HG03342 (cell line): ENCODE measurements at regions not wholly inside any gene's neighbourhood (a gene's known extent, or its start where the extent isn't known, plus 50 kb on each side); places are given as distances from the start of the nearest gene placed in this dataset.

Experiments used
- ATAC-seq: cut with Tn5 transposase; IDR thresholded peaks from one replicate; pipeline ENCODE4 v1.9.1; 2021; ENCODE audit warnings: mild to moderate bottlenecking, moderate library complexity; ENCODE audit not compliant: unreplicated experiment

DNA sequence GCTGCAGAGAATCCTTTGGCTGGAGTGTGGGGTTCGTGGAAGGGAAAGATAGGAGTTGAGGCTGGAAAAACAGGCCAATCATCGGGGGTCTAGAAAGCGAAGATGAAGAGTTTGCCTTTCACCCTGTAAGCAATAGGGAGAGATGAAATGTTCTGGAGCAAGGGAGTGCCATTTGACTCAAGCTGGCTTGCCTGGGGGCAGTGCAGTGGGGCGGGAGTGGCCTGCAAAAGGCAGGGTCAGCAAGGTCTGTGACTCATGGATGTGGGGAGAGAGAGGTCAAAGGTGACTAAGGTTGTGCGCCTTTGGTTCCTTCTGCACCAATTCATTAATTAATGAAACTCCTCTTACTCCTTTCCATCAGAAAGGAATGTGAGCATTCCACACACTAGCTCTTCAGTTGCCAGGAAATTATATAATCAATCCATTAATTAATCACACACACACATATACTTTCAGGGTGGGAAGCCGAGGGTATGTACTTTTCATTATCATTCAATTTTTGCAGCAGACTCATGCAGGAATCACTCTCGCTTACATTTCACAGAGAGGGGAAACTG lies 227.6 kb downstream of the MYCN start:
- ATAC-seq = no peak

DNA sequence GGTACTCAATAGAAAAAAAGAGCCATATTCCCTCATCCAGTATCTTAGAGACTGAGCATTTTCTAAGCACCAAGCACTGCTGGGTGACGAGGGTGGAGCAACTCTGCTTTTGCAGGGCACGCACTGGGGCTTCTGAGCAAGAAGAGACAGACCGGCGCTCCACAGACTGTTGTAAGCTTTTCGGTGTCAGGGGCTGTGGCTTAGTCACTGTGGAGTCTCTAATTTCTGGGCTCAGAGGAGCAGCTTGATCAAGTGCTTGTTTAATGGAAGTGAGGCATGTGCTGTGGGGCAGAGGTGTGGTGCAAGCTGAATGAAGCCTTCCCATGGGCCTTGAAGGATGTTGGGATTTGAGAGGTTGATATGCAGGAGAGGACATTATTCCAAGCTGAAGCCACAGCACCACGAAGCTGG lies 227.1 kb downstream of the MYCN start:
- no peak for ATAC-seq

DNA sequence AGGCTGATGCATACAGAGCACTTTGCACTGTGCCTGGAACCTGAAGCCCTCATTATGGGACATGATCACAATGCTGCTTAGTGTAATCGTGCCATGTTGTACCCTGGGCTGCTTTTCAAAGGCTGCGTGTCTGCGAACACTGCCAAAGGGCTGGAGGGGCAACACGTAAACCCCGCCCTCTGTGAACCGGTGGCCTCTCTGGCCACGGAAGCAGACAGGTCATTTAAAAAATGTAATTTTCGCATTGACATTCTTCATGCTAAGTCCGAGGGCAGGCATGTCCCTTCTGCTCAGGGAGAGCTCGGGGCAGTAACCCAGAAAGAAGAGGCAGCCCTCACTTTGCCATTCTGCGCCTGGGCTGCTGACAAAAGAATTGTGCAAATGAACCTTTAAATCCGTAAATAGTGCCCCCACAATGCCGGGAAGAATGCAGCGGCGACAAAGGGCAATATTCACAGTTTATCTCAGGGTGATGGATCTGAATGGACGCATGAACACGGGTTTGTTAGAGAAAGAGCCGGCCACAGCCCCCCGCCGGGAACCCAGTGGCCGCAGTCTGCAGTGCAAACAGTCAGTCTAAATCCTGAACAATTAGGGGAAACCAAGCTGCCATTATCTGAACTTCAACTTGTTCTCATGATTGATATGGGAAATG lies 226.1 kb downstream of the MYCN start:
- no peak for ATAC-seq

DNA sequence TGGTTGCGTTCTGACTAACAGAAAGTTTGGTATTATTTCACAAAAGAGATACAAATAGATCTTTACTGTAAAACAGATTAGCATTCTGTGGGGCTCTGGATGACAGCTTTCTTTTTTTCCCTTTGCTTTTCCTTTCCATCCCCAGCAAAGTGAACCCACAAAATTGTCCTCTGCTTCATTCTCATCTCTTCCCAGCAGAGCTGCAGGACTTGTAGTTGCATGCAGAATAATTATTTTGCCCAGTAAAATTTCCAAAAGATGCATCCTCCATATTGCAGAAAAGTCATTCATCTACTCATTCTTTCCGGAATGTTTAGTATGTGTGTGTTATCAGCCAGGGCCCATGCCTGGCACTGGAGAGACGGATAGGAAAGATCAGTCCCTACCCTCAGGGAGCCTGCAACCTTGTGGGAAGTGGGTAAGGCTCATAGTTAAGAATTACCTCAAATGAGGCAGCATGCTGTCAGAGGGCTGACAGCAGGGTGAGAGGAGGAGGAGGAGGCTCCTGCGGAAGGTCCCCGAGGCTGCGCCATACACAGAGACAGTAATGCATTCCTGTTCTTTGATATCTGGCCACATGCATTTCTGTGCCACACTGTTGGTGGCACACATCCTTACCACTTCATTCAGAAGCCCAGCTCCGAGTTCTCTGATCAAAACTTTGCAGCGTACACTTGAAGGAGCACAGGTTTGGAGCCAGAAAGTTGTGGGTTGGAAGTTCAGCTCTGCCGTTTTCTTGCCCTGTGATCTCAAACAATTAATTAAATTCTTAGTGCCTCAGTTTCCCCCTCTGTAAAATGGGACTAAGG lies 225.4 kb downstream of the MYCN start:
- no peak for ATAC-seq

DNA sequence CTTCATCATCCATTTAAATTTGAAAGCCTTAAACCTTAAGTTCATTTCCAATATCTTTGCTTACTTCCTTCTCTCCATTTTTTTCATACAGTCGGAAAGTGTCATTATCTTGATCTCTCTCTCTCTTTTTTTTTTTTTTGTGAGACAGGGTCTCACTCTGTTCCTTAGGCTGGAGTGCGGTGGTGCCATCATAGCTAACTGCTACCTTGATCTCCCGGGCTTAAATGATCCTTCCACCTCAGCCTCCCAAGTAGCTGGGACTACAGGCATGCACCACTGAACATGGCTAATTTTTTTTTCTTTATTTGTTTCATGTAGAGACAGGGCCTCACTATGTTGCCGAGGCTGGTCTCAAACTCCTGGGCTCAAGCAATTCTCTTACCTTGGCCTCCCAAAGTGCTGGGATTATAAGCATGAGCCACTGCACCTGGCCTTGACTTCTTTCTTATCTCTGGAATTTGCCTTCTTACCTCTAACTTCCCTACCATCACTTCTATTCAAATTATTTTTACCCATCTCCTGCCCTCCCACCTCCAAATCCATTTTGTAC lies 222.2 kb downstream of the MYCN start:
- no peak for ATAC-seq

DNA sequence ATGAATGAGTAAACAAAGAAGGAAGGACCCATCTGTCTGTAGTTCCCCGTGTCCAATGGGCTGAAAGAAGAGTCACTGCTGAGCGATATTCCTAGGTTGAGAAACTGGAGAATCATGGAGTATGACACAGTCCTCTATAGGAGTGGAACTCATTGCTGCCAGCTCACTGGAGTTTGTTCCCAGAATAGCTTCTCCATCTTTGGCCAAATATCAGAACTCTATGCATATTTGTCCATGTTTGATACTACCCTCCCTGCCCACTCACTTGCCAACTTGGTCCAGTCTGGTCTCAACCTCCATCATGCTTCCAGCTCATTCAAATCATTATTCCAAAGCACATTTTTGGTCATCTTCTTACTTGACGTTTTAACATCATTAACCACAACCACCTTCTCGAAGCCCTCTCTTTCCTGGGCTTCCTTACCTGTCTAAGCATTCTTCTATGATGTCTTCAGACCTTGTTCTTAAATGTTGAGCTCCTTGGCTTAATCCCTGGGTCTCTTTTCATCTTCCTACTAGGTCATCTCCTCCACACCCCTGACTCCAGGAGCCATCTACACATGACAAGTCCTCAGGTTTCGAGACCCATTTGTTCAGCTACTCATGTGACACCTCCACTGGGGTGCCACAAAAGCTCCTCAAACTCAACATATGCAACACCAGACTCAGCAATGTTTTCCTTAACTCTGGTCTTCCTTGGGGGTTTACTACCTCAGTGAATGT lies 221.6 kb downstream of the MYCN start:
- ATAC-seq = no peak

DNA sequence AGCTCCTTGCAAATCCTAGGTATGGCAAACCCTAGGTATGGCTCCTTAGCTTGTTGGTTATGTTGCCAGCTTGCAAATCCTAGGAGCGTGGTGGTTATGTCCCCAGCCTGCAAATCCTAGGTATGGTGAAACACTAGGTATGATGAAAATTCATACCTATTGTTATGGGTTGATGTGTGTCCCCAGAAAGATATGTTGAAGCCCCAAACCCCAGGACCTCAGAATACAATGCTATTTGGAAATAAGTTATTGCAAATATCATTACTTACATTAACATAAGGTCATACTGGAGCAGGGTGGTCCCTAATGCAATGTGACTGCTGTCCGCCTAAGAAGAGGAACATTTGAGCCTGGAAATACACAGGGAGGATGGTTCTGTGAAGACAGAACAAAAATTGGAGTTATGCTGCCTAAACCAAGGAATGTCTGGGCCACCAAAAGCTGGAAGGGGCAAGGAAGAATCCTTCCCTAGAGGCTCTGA lies 220.8 kb downstream of the MYCN start:
- no peak for ATAC-seq

DNA sequence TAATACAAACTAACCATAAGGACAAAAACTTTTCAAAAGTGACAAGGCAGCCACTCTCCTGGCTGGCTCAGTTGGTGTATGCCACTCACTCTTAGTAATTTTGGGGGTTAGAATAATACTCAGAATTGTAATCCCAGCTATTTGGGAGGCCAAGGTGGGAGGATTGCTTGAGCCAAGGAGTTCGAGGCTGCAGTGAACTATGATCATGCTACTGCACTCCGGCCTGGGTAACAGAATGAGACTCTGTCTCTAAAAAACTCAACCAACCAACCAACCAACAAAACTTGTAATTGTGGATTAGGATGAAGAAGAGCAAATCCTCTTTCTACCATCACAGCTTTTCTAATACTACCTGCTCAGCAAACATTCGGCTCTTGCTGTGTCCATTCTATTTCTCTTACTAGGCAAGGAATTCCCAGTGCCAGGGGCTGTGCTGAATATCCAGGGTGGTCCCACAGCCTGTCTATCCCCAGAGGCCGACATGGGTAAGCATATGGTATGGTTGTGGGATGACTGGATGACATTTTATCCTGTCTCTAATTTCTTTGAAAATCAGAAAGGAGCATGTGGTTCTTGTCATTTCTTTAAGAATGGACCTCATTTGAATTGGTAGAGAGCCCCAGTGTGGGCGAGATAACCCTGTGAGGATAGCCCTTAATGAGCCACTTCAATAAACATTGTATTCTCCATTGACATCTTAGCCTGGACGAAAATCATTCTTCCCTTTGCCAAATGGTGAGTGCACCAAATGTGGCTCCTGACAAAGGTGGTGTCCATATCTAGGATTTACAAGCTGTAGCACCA lies 220.1 kb downstream of the MYCN start:
- no peak for ATAC-seq

DNA sequence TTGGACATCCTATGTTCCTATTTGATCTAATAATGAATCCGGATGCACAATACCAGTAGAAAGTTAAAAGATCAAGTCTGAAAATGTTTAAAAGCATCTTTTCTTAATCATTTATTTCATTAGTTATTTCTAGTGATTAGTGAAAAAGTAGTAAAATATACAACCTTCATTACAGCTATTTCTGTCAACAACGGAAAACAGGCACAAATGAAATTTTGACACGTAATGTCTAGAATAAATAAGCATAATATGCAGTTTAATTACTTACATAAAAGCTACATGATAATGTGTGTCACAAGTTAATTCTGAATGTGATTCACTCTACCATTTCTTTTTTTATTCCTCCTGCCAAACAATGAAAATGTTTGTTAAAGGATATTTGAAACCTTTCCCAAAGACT lies 216.1 kb downstream of the MYCN start:
- ATAC-seq = no peak

DNA sequence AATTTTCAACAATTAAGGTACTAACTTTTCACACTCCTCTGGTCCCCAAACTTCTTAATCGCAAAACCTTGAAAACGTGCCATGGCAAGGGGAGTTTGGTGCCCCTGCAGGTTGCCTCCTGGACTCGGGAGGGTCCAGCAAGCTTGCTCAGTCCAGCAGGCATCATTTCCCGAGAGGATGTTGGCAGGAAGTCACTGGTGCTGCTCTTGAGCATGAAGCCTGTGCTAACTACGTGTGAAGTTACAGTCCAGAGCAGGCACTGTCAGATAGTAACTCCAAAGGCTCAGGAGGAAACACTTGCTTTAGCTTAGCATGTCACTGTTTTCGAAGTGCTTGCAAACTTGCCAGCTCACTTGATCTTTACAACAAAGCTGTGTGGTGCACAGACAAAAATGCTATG lies 215.4 kb downstream of the MYCN start:
- no peak for ATAC-seq

DNA sequence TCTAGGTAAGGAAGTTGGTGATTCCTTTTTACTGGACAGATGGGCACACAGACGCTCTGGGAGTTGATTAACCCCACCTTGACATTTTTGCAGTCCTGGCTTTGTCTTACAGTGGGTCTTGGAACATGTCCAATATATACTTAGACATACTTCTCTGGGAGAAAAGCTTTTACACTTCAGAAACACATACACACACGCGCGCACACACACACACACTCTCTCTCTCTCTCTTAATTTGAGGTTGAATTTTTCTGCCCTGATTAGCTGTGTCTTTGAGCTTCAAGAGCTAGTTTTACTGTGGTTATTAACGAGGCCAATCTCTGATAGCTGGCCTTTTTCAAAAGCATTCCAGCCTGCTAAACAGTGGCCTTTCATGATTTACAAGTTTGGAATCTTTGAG lies 215.0 kb downstream of the MYCN start:
- no peak for ATAC-seq

DNA sequence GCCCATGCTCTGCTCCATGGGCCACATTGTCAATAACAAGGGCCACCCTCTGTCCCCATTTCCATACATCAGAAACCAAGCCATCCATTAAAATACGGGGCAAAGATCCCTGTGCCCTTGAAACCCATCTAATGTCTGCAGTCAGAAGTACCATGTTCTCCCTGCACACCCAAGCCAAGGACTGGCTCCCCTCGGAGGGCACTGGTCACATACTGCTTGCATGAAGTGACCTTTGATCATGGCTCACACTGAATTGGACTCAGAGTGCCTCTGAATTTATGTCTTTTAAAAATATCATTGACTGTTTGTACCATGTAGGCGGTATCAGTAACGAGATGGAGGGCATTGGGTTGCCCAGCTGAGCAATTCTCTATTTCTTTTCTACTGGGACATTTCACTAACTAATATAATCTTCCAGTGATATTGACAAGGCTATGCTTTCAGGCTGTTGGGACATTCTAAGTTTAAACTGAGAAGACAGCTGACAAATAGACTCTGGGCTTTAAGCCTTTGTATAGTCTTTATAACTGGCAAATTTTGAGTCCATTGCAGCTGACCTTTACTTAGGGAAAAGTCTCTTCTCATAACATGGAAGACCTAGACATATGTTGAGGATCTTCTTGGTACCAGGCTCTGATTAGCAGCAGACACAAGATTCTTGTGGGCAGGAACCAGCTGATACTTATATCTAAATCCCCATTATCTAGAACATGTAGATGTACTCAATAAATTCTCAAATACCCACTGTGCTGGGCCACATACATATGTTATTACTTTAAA lies 214.3 kb downstream of the MYCN start:
- ATAC-seq = no peak

DNA sequence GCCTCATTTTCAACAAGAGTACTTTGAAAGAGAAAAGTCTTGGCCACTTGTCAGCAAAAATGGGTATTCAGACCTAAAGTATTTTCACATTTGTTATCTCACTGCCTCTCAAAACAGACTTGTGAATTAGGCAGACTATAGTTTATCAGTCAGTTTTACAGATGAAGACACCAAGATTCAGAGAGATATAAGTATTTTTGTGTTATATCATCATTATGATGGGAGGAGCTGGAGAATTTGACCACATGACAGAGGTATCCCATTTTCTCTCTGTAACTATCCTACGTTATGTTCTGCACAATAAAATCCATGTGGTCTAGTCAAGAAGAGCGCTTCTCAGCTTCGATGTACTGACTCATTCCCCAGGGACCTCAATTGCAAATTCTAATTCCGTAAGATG lies 213.7 kb downstream of the MYCN start:
- ATAC-seq = no peak

DNA sequence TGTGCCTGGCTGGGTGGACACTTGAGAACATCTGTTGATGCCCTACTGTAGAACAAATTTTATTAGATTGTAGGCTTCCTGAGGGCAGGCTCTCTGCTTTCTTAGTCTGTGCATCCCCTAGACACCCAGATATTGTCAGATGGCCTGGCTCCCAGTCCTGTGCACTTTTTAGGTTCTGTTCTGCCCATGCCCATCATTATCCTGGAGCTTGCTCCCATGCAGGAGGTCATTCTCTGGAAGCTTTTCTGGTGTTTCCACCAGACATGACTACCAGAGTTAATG lies 213.3 kb downstream of the MYCN start:
- no peak for ATAC-seq

DNA sequence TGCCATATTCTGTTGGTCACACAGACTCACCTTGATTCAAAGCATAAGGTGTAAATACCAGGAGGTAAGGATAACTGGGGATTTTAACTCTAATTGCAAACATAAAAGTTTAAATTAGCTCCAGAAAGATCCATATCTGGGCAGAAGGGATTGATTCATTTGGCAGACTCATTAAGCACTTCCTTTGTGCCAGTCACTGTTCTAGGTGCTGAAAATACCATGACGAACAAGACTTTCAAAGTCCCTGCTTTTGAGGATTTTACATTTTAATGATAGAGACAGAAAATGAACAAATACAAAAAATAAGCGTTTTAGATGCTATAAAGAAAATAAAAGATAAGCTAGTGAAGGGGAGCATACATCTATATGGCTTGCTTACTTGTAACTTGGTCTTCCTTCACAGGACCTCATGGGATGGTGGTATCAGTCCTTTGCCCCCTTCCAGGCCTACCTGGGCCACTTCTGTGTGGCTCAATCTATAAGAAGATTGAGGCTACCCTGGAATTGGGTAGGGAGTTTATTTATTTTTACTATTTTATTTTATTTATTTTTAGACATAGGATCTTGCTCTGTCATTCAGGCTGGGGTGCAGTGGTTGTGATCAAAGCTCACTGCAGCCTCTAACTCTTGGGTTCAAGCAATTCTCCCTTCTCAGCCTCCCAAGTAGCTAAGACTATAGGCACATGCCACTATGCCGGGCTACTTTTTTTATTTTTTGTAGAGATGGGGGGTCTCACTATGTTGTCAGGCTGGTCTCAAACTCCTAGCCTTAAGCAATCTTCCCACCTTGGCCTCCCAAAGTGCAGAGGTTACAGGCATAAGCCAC lies 212.8 kb downstream of the MYCN start:
- no peak for ATAC-seq

DNA sequence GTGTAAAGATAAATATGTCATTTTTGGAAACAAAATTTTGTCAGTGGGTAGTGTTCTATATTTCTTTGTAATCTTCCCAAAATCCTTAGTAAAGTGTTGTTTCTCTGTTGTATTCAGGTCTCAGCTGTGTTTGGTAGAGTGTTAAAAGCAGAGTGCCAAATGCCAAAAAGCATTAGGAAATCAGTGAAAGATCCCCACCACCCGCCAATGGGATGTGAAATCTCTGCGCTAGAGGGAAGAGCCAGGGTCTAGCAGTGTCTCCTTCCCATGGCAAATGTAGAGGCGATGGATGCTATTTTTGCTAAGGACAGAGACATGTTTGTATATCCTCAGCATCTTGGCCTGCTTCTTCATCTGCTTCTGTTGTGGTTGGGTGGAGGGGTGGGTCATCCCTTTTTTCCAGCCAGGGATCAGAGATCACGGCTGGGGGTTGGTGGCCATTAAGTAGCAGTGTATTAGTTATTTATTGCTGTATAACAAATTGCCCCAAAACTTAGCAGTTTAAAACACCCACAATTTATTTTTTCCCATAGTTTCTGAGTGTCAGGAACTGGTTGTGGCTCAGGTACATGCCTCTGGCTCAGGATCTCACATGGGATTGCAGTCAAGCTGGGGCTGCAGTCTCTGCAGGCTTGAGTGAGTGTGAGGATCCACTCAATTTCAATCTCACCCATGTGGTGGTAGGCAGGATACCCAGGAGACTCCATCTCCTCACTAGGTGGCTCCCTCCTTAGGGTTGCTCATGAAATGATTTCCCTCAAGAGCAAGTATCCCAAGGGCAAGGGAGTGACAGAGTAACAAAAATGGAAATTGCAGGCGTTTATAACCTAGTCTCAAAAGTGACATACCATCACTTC lies 211.9 kb downstream of the MYCN start:
- no peak for ATAC-seq

DNA sequence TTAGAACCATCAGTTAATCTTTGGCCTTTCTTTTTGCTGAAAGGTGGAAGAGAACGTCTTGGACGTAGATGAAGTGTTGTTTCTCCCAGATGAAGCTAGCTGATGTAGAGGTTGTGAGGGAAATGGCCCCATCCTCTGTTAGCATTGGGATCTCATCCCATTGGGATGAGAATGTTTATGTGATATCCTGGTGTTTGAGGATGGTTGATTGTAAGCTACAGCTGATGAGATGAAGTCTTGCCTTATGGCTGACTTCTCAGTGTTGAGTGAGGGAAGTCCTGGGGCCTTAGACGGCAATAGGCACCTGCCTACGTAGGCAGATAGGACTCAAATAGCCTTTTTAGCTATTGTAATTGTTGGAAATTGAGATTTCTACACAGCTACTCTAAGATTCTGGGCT lies 211.3 kb downstream of the MYCN start:
- no peak for ATAC-seq

DNA sequence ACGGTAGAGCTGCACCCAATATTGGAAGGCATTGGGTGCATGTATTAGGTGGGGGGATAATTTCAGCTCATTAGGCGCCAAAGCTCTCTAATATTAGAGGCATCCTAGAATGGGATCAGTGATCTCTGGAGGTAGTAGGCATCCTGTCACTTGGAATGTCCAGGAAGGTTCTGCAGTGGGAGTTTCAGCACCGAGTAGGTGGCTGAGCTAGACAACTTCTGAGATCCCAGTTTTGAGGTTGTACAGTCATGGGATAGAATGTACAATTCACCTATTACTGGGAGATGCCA lies 210.9 kb downstream of the MYCN start:
- no peak for ATAC-seq
